SK-N-MC (cell line): ENCODE measurements at regions not wholly inside any gene's neighbourhood (a gene's known extent, or its start where the extent isn't known, plus 50 kb on each side); places are given as distances from the start of the nearest gene placed in this dataset.

ENCODE experiments used
- DNase-seq: peaks from one replicate; pipeline ENCODE4 v3.0.0-alpha.2; 2011; ENCODE audit warnings: low read depth, low spot score
- H3K27ac ChIP-seq: fragments of 200-600 bp; sonication (generic); 2 replicates; pipeline ENCODE4 v1.5.1; 2016; ENCODE audit warnings: mixed run types
- H3K36me3 ChIP-seq: fragments of 200-600 bp; sonication (generic); 2 replicates; pipeline ENCODE4 v1.6.1; 2017; ENCODE audit warnings: antibody characterized with exemption, low read length, mixed read lengths; ENCODE audit not compliant: insufficient read depth
- H3K4me3 ChIP-seq: fragments of 200-600 bp; sonication (generic); 2 replicates; pipeline ENCODE4 v1.5.1; 2016
- H3K9ac ChIP-seq: fragments of 200-600 bp; sonication (generic); 2 replicates; pipeline ENCODE4 v1.8.0; 2017; ENCODE audit warnings: mixed run types, mixed read lengths; ENCODE audit not compliant: insufficient read length
- H3K9me3 ChIP-seq: fragments of 200-600 bp; sonication (generic); 2 replicates; pipeline ENCODE4 v1.6.1; 2017; ENCODE audit warnings: low read depth, mild to moderate bottlenecking, antibody characterized with exemption, low read length, moderate library complexity, mixed read lengths
- EZH2 ChIP-seq: fragments of 200-600 bp; sonication (generic); IDR thresholded peaks from one replicate; pipeline ENCODE4 v1.6.1; 2017; ENCODE audit warnings: antibody characterized with exemption
- FOXP2 ChIP-seq: optimal IDR thresholded peaks from 2 replicates; pipeline ENCODE3; 2011; ENCODE audit warnings: mild to moderate bottlenecking, moderate library complexity; ENCODE audit not compliant: insufficient read depth; ENCODE audit errors: extremely low read length, control extremely low read depth
- POLR2AphosphoS5 ChIP-seq: IDR thresholded peaks from 2 replicates; pipeline ENCODE4 v1.6.1; 2012; ENCODE audit warnings: mild to moderate bottlenecking, low read depth, low read length, borderline replicate concordance

- no peaks in the 10 kb centered on the region for H3K36me3 ChIP-seq
- no peak overlapping the region for H3K27ac ChIP-seq
- no peak overlapping the region for H3K4me3 ChIP-seq
- H3K9me3 ChIP-seq, result no peaks in the 10 kb centered on the region
- DNase-seq, result no peak
- TF ChIP-seq FOXP2, result no peak
- TF ChIP-seq POLR2AphosphoS5, result no peak
- TF ChIP-seq EZH2, result no peak
- no peak overlapping the region for H3K9ac ChIP-seq
Measured at GRCh38 chr9:79046401-79046800, 525.4 kb upstream of the TLE4 start.

GRCh38 chr9:79049371-79049770 lies 522.4 kb upstream of the TLE4 start:
- H3K4me3 ChIP-seq, result no peak overlapping the region
- no peaks in the 10 kb centered on the region for H3K36me3 ChIP-seq
- no peak overlapping the region for H3K27ac ChIP-seq
- no peak for DNase-seq
- TF ChIP-seq EZH2 (no peak), FOXP2 (no peak), POLR2AphosphoS5 (no peak)
- no peaks in the 10 kb centered on the region for H3K9me3 ChIP-seq
- H3K9ac ChIP-seq, result no peak overlapping the region

- Histone ChIP-seq H3K27ac (no peak overlapping the region), H3K36me3 (no peaks in the 10 kb centered on the region), H3K9ac (no peak overlapping the region), H3K4me3 (no peak overlapping the region), H3K9me3 (no peaks in the 10 kb centered on the region)
- DNase-seq, result no peak
- TF ChIP-seq POLR2AphosphoS5, result no peak
Measured at GRCh38 chr9:79053598-79053997, 518.2 kb upstream of the TLE4 start.

GRCh38 chr9:79054500-79054899 lies 517.3 kb upstream of the TLE4 start:
- Histone ChIP-seq H3K36me3 (no peaks in the 10 kb centered on the region), H3K27ac (no peak overlapping the region), H3K9me3 (no peaks in the 10 kb centered on the region), H3K9ac (no peak overlapping the region), H3K4me3 (no peak overlapping the region)
- TF ChIP-seq POLR2AphosphoS5, result no peak
- no peak for TF ChIP-seq FOXP2
- TF ChIP-seq EZH2, result no peak
- DNase-seq, result no peak

- Histone ChIP-seq H3K4me3 (no peak overlapping the region), H3K36me3 (no peaks in the 10 kb centered on the region), H3K27ac (no peak overlapping the region), H3K9me3 (no peaks in the 10 kb centered on the region), H3K9ac (no peak overlapping the region)
- DNase-seq, result no peak
- TF ChIP-seq EZH2 (no peak), FOXP2 (no peak), POLR2AphosphoS5 (no peak)
Measured at GRCh38 chr9:79056041-79056440, 515.7 kb upstream of the TLE4 start.

GRCh38 chr9:79057576-79057975 lies 514.2 kb upstream of the TLE4 start:
- no peak for DNase-seq
- Histone ChIP-seq H3K9me3 (no peaks in the 10 kb centered on the region), H3K36me3 (no peaks in the 10 kb centered on the region), H3K27ac (no peak overlapping the region), H3K4me3 (no peak overlapping the region), H3K9ac (no peak overlapping the region)
- TF ChIP-seq FOXP2 (no peak), POLR2AphosphoS5 (no peak), EZH2 (no peak)

GRCh38 chr9:79060766-79061165 lies 511.0 kb upstream of the TLE4 start:
- TF ChIP-seq FOXP2 (no peak), EZH2 (no peak), POLR2AphosphoS5 (no peak)
- H3K27ac ChIP-seq, result no peak overlapping the region
- DNase-seq, result no peak
- no peak overlapping the region for H3K4me3 ChIP-seq
- H3K36me3 ChIP-seq, result no peaks in the 10 kb centered on the region
- H3K9ac ChIP-seq, result no peak overlapping the region
- H3K9me3 ChIP-seq, result no peaks in the 10 kb centered on the region

- no peak for TF ChIP-seq EZH2
- no peak for TF ChIP-seq FOXP2
- TF ChIP-seq POLR2AphosphoS5, result no peak
- H3K9ac ChIP-seq, result no peak overlapping the region
- DNase-seq, result no peak
Measured at GRCh38 chr9:79061752-79062616, 509.8 kb upstream of the TLE4 start.

GRCh38 chr9:79073201-79073600 lies 498.6 kb upstream of the TLE4 start:
- Histone ChIP-seq H3K36me3 (no peaks in the 10 kb centered on the region), H3K4me3 (no peak overlapping the region), H3K9ac (no peak overlapping the region), H3K9me3 (no peaks in the 10 kb centered on the region), H3K27ac (no peak overlapping the region)
- no peak for DNase-seq
- no peak for TF ChIP-seq FOXP2
- no peak for TF ChIP-seq EZH2
- no peak for TF ChIP-seq POLR2AphosphoS5

More at GRCh38 chr9:79061752-79062616, 509.8 kb upstream of the TLE4 start:
- H3K27ac ChIP-seq, result no peak overlapping the region
- no peaks in the 10 kb centered on the region for H3K9me3 ChIP-seq
- no peak overlapping the region for H3K4me3 ChIP-seq
- no peaks in the 10 kb centered on the region for H3K36me3 ChIP-seq
